GM18907 (cell line): ENCODE measurements at regions not wholly inside any gene's neighbourhood (a gene's known extent, or its start where the extent isn't known, plus 50 kb on each side); places are given as distances from the start of the nearest gene placed in this dataset.

ENCODE experiments used
- ATAC-seq: cut with Tn5 transposase; IDR thresholded peaks from one replicate; pipeline ENCODE4 v1.9.1; 2021; ENCODE audit warnings: mild to moderate bottlenecking, moderate library complexity; ENCODE audit not compliant: unreplicated experiment

DNA sequence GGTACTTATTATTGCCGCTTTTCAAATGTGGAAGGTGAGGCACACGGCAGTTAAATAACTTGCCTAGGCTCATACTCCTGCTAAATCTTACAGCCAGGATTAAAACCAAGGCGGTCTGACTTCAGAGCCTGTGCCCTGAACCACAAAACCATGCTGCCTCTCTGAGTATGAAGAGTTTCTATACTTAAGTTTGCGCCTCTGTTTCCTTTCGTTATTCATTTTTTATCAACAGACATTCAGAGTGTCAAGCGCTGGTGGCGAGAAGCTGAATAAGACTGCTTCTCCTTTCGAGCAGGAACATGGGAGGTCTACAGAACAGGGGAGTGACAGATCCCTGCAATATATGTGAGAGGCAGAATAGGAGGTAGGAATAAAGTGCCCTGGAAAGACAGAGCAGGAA, 96.0 kb upstream of the DUSP10 start:
- peak; percentile 27 for ATAC-seq

DNA sequence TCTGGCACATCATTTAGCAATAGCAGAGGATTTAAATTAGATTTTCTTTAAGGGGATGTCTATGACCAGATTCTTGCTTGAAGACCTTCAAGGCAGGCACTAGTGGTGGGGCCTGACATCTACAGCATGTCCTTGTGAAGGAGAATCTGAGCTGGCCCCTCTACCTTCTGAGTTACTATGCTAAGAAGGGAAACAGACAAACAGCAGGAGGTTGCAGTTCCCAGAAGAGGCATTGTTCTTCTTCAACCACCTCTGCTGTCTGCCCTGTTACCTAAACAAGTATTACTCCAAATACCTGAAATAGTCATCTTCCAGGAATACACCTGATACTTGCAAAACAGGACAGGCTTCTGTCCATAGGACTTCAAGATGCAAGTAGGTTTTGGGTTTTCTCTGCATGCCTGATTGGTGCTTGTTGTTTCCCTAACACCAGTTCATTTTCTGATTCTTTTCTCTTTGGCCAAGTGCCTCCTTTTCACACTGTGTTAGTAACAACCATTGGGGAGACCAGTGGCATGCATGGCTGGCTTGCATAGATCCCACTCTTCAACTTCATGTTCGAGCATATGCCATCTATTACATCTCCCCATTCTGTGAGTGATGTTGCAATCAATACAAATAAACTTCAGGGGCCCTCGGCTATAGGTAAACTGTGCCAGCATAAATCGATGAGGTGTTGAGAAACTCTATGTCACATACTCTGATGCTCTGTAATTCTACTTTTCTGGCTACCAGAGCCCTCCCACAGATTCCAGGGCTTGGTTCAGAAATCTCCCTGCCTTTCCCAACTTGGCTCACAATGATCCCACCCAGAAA, 93.0 kb upstream of the DUSP10 start:
- ATAC-seq: no peak

DNA sequence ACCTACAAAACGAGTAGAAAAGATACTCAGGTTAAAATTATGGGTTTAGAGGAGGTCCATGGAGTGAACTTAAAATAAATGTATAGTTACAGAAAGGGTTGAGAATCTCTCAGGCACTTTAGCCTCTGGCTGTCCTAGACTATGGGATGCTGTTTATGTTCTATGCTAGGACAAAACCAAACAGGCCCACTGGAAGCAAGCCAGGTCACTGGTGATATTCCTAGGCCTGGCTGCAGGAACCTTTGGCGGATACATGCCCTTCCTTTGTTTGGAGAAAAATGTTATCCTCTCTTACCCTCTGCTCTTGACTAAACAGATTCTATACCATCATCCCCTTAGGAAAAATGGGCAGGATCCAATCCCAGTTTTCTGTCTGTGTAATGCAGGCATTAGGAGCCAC, 90.7 kb upstream of the DUSP10 start:
- no peak for ATAC-seq

DNA sequence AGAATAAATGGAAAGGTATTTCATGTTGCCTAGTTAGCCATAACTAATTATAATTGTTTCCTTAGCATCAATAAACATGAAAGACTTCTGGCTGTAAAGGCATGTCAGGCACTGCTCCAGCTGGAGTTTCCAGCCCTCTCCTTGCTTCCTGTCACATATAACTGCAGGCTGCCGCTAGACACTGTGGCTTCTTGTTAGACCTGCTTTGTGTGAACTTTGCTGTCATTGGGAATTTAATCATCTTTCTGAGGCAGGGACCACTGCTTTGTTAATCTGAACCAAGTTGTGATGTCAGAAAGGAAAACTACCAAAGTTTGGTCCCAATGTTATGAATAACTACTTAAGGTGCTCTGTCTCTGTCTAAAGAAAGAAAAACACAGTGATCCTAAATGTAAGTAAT, 90.3 kb upstream of the DUSP10 start:
- no peak for ATAC-seq

DNA sequence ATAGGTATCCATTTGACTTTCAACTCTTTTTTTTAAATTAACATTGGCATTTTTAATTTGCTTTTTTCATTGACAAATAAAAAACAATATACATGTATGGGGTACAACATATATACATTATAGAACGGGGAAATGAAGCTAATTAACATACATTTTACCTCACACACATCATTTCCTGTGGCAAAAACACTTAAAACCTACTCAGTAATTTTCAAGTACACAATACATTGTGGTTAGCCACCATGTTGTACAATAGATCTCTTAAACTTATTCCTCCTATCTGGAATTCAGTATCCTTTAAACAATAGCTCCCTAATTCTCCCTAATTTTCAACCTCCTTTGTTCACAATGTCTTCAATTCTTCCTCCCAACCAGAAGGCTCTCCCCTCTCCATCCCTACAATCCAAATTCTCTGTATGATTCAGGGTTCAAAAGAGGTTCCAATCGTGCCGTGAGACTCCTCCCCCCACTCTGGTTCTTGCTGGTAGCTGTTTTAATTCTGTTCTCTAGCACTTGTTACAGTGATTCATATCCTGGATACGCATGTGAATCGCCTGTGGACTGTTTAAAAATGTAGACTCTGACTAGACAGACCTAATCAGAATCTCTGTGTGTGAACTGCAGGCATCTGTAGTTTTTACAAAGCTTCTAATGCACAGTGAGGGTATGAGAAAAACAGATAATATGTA, 87.6 kb upstream of the DUSP10 start:
- ATAC-seq: no peak

DNA sequence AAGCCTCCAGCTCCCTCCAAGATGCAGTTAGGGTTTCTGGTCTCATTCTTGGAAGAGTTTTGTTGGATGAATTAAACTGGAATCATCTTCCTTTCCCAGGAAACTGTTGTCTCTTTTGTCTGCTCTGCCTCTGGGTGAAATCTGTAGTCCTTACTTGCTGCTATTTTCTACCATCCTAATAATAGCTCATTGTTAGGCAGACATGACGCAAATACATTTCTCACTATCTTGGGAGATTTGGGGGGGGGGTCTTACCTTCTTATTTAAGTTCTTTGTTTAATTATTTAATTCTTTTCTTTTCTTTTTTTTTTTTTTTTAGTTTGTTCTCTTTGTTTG, 85.4 kb upstream of the DUSP10 start:
- ATAC-seq: no peak

DNA sequence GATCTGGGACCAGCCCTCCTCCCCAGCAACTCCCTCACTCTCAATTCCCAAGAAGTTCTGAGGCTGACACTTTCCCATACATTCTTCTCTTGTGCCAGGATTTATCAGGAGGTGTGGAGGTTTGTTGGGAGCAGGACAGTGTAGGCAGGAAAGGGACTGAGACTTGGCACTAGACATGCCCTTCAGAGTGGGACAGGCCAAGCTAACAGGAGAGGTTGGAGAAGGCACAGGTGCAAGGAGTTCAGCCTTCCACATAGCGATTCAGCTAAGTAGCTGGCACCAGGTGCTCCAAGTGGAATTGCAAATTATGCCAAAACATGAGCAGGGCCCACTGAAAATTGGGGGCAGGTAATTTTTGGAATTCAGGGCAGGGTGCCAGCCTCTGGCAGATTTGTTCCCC, 83.0 kb upstream of the DUSP10 start:
- ATAC-seq: no peak

DNA sequence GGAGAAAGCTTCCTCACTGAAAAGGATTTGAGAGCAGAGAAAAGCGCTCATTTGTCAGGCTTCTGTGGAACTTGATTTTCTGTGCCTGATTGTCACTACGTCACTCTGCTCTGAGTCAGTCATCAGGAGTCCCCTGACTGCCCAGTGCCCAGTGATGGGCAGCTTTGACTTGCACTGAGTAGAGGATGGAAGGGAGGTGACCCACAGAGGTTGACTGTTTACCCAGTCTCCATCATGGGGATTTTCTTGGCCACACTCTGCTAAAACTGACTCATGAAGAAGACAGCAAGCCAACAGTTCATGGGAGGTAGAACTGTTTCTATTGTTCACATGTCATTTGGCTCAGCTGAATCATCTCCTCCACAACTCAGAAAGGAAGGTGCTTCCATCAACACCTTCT, 82.1 kb upstream of the DUSP10 start:
- peak; percentile 63 for ATAC-seq

DNA sequence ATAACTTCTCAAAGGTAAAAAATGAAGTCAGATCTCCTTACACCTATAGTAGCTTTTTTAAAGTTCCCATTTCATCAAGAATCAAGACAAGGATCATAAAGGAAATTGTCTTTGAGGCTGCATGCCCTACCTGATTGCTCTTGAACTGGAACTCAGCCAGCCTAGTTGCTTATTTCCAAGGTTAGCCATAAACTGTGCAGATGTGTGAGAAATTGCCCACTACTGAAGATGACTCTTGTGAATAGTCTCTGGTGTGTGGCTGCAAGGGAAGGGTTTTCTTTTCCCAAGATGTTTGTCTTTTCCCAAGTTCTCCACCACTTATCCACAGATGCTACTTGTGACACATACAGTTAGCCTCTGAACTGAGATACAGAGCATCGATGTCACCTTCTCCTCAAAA, 81.7 kb upstream of the DUSP10 start:
- peak; percentile 35 for ATAC-seq

DNA sequence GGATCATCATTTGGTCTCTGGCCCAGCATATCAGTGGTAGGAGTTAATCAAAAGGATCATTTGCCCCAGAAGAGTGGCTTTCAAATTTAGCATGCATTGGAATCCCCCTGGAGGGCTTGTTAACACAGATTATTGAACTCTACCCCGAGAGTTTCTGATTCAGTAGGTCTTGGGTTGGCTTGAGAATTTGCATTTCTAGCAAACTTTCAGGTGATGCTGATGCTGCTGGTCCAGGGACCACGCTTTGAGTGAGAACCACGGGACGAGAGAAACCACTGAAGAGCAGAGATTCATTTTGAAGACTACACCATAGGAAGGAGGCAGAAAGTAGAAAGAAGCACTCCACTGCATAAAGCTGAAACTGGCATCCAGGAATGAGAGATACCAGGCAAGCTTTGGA, 81.3 kb upstream of the DUSP10 start:
- ATAC-seq: peak; percentile 86

DNA sequence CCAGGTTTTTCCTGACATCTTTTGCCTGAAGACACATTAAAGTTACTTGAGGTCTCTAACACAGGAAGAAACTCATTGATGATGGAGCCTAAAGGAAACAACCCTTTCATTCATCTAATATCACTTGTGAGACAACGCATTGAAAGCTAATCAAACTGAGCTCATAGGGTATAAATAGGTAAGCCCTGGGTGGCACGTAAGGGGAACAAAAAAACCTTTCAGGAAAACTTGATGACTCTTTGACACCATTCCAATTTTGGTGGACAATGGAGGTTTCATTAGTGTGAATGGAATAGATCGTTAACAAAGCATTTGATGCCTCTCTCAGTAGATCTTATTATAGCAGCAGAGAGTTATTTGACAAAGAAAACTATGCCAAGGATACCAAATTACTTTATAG, 80.7 kb upstream of the DUSP10 start:
- no peak for ATAC-seq

DNA sequence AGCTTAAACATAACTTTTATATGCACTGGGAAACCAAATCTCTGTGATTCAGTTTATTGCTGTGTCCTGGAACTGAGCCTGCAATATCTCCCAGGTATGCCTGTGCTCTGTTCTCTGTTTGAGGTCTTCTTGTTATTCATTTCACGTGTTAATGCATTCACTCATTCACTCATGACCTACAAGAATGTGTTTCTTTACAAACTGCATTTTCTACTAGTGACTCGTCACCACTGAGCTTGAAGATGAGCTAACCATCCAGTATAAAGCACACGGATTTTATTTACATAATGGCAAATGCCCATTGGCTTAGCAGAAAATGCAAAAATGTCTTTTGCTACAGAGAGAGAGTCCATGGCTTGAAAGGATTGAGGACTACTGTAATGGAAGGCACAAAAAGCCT, 75.0 kb upstream of the DUSP10 start:
- no peak for ATAC-seq

DNA sequence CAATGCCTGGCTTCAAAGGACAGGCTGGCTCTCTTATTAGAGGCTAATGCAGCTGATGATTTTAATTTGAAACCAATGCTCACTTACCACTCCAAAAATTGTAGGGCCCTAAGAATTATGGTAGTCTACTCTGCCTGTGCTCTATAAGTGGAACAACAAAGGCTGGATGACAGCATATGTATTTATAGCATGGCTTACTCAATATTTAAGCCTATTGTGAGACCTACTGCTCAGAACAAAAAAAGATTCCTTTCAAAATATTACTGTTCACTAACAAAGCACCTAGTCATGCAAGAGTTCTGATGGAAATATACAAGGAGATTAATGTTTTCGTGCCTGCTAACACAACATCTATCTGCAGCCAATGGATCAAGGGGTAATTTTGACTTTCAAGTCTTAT, 73.8 kb upstream of the DUSP10 start:
- ATAC-seq: no peak

DNA sequence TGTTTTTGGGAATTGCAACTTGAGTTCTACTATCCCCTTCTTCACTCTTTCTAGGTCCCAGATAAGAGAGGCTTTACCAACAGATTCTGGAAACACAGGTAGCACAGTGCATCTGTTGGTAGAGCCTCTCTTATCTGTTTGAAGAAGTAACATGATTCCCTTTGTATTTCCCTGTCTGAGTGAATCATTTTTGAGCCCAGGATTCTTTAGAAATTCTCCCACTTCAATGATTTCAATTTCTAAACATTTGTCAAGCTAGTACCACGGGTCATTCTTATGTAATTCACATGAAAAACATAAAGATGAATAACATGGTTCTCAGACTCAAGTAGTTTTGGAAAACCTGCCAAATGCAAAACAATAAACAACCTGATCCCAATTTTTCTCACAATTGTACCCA, 72.0 kb upstream of the DUSP10 start:
- ATAC-seq: no peak

DNA sequence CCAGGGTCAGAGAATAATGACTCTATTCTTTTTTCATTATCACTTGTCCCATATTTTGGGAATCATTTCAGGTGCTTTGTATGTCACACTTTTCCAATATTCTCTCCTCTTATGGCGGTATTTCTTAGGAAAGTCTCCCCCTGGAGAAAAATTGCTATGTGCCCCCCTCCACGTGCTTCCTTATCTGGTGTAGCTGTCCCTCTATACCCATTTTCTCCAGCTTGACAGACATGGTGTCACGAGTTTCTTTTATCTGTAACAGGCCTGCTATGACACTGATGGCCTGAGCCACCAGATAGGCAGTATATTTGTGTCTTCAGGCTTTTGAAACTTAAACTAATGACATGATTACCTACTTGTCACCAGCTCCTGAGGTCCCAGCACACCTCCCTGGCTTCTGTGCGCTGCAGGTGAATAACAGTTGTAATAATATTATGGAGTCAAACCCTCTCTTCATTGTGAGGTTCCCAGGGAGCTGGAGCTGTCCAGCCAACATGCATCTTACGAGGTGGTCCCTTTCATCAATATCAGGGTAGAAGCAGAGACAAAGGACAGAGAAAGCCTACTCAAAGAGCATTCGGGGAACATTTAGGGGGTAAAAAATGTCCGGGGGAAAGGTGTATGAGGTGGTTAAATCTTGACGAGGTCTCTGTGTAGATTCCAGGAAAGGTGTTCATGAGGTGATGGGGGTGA, 71.2 kb upstream of the DUSP10 start:
- no peak for ATAC-seq

DNA sequence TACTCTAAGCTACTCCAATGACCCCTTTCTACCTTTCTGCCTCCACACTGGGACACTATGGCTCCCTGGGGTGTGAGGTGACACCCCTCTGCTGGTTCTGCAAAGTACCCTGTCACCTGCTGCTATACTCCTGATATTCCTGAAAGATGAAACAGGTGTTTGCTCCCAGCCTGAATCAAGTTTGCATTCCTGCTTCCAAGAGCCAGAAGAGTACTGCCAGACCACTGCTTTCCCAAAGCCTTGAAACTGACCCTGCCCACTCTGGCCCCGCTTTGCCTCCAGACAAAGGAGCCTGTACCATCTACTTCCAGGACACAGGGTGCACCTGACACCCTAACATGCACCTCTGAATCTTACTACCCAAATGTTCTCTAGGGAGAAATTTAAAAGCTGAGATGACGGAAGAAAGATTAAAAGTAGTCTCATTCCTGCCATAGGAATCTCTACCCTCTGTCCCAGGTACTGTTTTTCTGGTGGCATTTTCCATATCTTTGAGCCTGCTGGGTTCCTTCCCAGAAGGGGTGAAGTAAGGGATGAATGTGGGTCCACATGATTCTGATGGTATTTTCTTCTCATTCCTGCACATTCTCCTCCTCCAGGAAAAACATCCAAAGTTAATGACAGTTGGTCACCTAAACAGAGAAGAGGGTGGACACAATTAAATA, 70.3 kb upstream of the DUSP10 start:
- no peak for ATAC-seq

DNA sequence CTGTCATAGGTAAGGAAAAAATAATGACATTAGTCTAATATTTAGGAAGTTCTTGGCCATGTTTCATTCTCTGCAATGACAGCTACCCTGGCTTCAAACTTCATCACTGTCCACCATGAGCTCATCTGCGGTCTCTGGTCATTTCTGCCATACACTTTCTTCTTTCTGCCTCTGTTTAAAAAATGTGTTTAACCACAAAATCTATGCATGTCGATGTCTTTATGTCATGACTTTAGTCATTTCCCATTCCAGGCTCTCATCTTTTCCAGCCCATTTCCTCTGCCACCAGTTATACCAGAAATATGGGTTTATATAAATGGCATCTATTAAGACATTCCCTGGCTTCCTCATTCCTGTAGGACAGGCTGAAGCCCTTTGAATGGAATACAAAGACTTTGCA, 68.5 kb upstream of the DUSP10 start:
- ATAC-seq: no peak

DNA sequence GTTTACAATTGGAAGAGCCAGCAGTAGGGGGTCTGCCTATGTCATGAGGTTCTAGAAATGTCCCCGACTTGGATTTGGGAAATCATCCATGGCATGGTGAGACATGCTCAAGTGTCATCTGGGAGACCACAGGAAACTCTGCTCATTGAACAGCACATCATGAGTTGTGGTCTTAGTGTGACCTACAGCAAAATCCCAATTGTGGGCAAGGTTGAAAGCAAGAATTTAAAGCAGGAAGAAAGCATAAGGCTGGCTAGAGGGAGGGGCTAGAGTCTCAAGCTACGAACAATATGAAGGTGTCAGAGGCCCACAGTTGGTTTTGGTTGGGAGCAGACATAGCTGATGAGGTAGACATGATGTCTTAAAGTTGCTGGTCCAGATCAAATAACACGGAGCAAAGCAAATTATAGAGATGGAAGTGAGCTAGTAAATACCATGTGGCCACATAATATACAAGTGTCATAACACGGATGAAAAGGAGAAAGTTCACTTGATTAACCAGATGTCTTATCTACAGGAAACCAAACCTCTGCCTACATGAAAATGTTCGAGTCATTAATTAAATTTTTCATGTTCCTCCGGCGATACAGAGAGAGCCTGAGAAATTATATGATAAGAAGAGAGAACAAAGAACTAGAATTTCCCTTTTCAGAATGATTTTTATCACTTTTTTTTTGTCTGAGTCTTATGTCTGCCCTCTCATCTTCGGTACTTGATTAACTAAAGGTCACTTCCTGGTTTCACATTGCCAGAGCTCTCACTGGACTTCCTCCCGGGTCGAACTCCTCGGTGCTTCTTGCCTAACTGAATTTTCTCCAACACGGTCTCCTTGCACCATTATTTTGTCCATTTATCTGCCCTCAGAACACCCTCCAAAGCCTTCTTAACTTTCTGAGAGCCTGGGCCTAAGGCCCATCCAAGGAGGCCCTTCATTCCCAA, 67.5 kb upstream of the DUSP10 start:
- ATAC-seq: peak; percentile 60

DNA sequence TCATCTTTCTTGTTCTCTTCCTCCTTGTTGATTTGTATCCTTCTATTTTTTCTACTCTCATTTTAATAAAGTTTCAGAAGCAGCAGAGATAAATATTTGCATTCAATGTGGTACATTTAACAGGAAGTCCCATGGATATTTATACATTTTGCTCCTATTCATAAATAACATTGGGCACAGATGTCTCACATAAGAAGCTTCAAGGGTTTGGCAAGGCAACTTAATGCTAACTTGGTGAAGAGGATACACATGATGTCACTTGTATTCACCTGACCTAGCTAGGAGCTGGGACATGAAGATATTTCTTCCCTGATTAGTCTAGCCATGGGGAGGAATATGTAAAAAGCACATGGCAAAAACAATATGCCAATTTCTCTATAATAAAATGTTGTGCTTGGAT, 65.1 kb upstream of the DUSP10 start:
- no peak for ATAC-seq

DNA sequence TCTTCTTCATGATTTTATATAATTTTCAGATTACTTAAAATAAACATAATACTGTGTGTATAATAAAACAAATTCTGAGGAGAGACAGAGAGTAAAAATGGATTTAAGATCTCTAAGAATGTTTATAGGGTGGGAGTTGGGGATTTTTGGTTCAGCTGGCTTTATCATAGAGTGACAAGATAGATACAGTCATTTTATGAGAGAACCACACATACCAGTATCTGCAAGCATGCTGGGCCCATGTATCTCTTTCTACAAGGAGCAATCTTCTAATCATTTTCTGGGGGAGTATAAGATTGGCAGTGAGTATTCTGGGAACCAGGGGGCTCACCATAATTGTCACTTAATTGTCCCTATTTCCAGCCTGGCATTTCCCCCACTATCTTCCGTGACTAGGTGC, 64.3 kb upstream of the DUSP10 start:
- no peak for ATAC-seq

DNA sequence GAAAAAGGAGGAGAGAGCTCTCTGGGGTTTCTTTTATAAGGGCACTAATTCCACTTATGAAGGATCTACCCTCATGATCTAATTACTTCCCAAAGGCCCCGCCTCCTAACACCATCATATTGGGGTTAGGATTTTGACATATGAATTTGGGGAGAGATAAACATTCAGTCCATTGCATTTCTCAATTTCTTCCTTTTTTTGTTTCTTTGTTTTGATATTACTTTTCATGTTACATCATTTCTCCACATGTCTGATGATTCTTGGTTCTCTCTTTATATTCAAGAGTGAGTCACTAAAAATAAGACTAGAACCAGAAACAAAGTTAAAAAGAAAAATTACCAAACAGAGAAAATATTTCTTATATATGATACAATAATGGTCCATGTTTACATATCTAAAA, 63.2 kb upstream of the DUSP10 start:
- ATAC-seq: no peak
